ENCODE measurements at regions not wholly inside any gene's neighbourhood (a gene's known extent, or its start where the extent isn't known, plus 50 kb on each side); places are given as distances from the start of the nearest gene placed in this dataset.

DNA sequence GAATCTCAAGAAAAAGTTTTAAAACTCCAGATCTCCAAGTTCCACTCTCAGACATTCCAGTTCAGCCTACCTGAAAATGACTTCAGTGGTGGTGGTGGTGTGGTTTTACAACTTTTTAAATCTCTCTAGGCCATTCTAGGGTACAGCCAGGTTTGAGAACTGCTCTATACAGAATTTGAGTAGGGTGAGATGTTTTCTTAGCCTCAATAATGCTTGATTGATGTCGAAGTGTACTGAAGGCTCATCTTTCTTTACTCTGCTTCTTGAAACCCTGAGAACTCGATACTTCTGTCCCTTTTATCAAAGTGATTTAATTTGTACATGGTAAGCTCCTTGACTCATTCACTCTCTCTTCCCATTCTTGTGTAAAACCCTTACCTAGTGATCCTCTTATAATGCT is 143.8 kb downstream of the FAM124B start:
- no peak for ATAC-seq
- no peaks in the 10 kb centered on the region for H3K4me1 ChIP-seq
- DNase-seq: no peak
- TF ChIP-seq, protein P1, sequence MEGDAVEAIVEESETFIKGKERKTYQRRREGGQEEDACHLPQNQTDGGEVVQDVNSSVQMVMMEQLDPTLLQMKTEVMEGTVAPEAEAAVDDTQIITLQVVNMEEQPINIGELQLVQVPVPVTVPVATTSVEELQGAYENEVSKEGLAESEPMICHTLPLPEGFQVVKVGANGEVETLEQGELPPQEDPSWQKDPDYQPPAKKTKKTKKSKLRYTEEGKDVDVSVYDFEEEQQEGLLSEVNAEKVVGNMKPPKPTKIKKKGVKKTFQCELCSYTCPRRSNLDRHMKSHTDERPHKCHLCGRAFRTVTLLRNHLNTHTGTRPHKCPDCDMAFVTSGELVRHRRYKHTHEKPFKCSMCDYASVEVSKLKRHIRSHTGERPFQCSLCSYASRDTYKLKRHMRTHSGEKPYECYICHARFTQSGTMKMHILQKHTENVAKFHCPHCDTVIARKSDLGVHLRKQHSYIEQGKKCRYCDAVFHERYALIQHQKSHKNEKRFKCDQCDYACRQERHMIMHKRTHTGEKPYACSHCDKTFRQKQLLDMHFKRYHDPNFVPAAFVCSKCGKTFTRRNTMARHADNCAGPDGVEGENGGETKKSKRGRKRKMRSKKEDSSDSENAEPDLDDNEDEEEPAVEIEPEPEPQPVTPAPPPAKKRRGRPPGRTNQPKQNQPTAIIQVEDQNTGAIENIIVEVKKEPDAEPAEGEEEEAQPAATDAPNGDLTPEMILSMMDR (IDR thresholded peaks at IDR 0.05): no peak
- no peaks in the 10 kb centered on the region for H3K27me3 ChIP-seq (ENCODE audit: low read depth)
- intact Hi-C loops (cut with DNase I): no loop called here
- no peak overlapping the region for H3K27ac ChIP-seq
- H3K9me3 ChIP-seq: no peaks in the 10 kb centered on the region
- no peaks in the 10 kb centered on the region for H3K36me3 ChIP-seq
- H3K4me3 ChIP-seq: no peak overlapping the region

GRCh38 chr2:224257156-224257555 is 144.8 kb downstream of the FAM124B start:
- no peaks in the 10 kb centered on the region for H3K9me3 ChIP-seq
- ATAC-seq: no peak
- no peak overlapping the region for H3K27ac ChIP-seq
- H3K4me1 ChIP-seq: no peaks in the 10 kb centered on the region
- H3K36me3 ChIP-seq: no peaks in the 10 kb centered on the region
- intact Hi-C loops (cut with DNase I): no loop called here
- no peak overlapping the region for H3K4me3 ChIP-seq
- TF ChIP-seq, protein P1 (IDR thresholded peaks at IDR 0.05): no peak
- DNase-seq: no peak
- no peaks in the 10 kb centered on the region for H3K27me3 ChIP-seq (ENCODE audit: low read depth)

GRCh38 chr2:224253464-224253863 is 148.4 kb downstream of the FAM124B start:
- no peak overlapping the region for H3K4me3 ChIP-seq
- ATAC-seq (no peak), DNase-seq (no peak)
- intact Hi-C loops (cut with DNase I): no loop called here
- H3K27me3 ChIP-seq (ENCODE audit: low read depth): no peaks in the 10 kb centered on the region
- H3K27ac ChIP-seq: no peak overlapping the region
- H3K9me3 ChIP-seq: no peaks in the 10 kb centered on the region
- H3K4me1 ChIP-seq: no peaks in the 10 kb centered on the region
- no peaks in the 10 kb centered on the region for H3K36me3 ChIP-seq
- TF ChIP-seq, protein P1 (IDR thresholded peaks at IDR 0.05): no peak

GRCh38 chr2:224252631-224253030 is 149.3 kb downstream of the FAM124B start:
- intact Hi-C loops (cut with DNase I): no loop called here
- Histone ChIP-seq H3K4me3 (no peak overlapping the region), H3K4me1 (no peaks in the 10 kb centered on the region), H3K36me3 (no peaks in the 10 kb centered on the region), H3K27me3 (ENCODE audit: low read depth) (no peaks in the 10 kb centered on the region), H3K27ac (no peak overlapping the region), H3K9me3 (no peaks in the 10 kb centered on the region)
- no peak for DNase-seq
- TF ChIP-seq, protein P1 (IDR thresholded peaks at IDR 0.05): no peak
- ATAC-seq: no peak

- Histone ChIP-seq H3K4me1 (no peaks in the 10 kb centered on the region), H3K4me3 (no peak overlapping the region), H3K27ac (no peak overlapping the region), H3K27me3 (ENCODE audit: low read depth) (no peaks in the 10 kb centered on the region), H3K9me3 (no peaks in the 10 kb centered on the region), H3K36me3 (no peaks in the 10 kb centered on the region)
- ATAC-seq (no peak), DNase-seq (no peak)
- TF ChIP-seq, protein P1 (IDR thresholded peaks at IDR 0.05): no peak
- intact Hi-C loops (cut with DNase I): no loop called here
Observed at GRCh38 chr2:224248944-224249371, 152.9 kb downstream of the FAM124B start.

GRCh38 chr2:224242561-224242960 is 159.3 kb downstream of the FAM124B start:
- Histone ChIP-seq H3K4me1 (no peaks in the 10 kb centered on the region), H3K9me3 (no peaks in the 10 kb centered on the region), H3K36me3 (no peaks in the 10 kb centered on the region), H3K4me3 (no peak overlapping the region), H3K27me3 (ENCODE audit: low read depth) (no peaks in the 10 kb centered on the region), H3K27ac (no peak overlapping the region)
- TF ChIP-seq, protein P1 (IDR thresholded peaks at IDR 0.05): no peak
- ATAC-seq (no peak), DNase-seq (no peak)
- intact Hi-C loops (cut with DNase I): no loop called here
